ENCODE measurements at regions not wholly inside any gene's neighbourhood (a gene's known extent, or its start where the extent isn't known, plus 50 kb on each side); places are given as distances from the start of the nearest gene placed in this dataset.

DNA sequence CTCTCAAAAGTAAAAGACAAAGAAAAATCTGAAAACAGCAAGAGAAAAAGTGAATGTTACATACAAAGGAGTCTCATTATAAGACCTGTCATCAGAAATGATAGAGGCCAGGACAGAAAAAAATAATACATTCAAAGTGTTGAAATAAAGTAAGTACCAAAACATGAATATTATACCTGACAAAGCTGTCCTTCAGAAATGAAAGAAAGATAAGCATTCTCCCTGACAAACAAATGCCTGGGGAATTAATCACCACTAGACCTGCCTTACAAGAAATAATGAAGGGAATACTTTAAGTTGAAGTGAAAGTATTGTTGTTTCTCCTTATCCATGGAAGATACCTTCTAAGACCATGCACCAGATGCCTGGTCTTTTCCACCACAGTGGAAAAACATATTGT lies 1605.2 kb upstream of the CDH6 start:
- H3K27me3 Mint-ChIP-seq (ENCODE audit: low read depth), result no peaks in the 10 kb centered on the region
- H3K79me2 ChIP-seq (ENCODE audit: insufficient read depth, low read length), result no peaks in the 10 kb centered on the region
- no peaks in the 10 kb centered on the region for H3K9me3 ChIP-seq (ENCODE audit: control insufficient read depth, low read depth, low read length)
- H3K23ac ChIP-seq (ENCODE audit: insufficient read length, low read depth, low read length), result no peak overlapping the region
- H3K27ac Mint-ChIP-seq, result no peak overlapping the region
- no peak overlapping the region for H3T11ph ChIP-seq (ENCODE audit: low read length)
- no peak overlapping the region for H2BK120ac ChIP-seq (ENCODE audit: low read depth, low read length, poor library complexity, severe bottlenecking)
- H3K27ac ChIP-seq (ENCODE audit: insufficient read length, low read depth, low read length), result no peak overlapping the region
- no peak overlapping the region for H3K4me3 Mint-ChIP-seq
- no peak overlapping the region for H2AK5ac ChIP-seq (ENCODE audit: insufficient read length, low read length)
- no peaks in the 10 kb centered on the region for H3K4me1 ChIP-seq (ENCODE audit: insufficient read depth, low read length)
- H3K79me1 ChIP-seq (ENCODE audit: insufficient read depth, low read depth, low read length, poor library complexity, severe bottlenecking), result no peaks in the 10 kb centered on the region
- H3K4me1 Mint-ChIP-seq, result no peaks in the 10 kb centered on the region
- H2BK5ac ChIP-seq (ENCODE audit: insufficient read length, low read length), result no peak overlapping the region
- H3K4me2 ChIP-seq (ENCODE audit: insufficient read depth, insufficient read length, low read length), result no peak overlapping the region
- no peak overlapping the region for H3K4ac ChIP-seq (ENCODE audit: low read depth, low read length)
- no peaks in the 10 kb centered on the region for H3K27me3 ChIP-seq (ENCODE audit: insufficient read depth, low read length)
- H4K5ac ChIP-seq (ENCODE audit: insufficient read length, low read depth, low read length), result no peak overlapping the region
- no peak overlapping the region for H2BK15ac ChIP-seq (ENCODE audit: low read depth, low read length)
- no peaks in the 10 kb centered on the region for H3K23me2 ChIP-seq (ENCODE audit: insufficient read length, low read depth, low read length, poor library complexity, severe bottlenecking)
- H3K9me3 Mint-ChIP-seq, result no peaks in the 10 kb centered on the region; a peak in 1 of 5 replicates
- H4K8ac ChIP-seq (replicated peaks; ENCODE audit: insufficient read length, low read depth, low read length), result no peak overlapping the region
- no peak overlapping the region for H3K56ac ChIP-seq (ENCODE audit: insufficient read length, low read depth, low read length)
- no peak for DNase-seq
- H2BK12ac ChIP-seq (ENCODE audit: insufficient read length, low read depth, low read length), result no peak overlapping the region
- H3K18ac ChIP-seq (ENCODE audit: insufficient read length, low read depth, low read length), result no peak overlapping the region
- H4K20me1 ChIP-seq (ENCODE audit: control insufficient read depth, insufficient read depth, insufficient read length), result no peaks in the 10 kb centered on the region
- no peak overlapping the region for H4K91ac ChIP-seq (ENCODE audit: insufficient read length, low read depth, low read length)
- no peak overlapping the region for H2AFZ ChIP-seq (ENCODE audit: low read length)
- TF ChIP-seq CTCF (conservative IDR thresholded peaks at IDR 0.05), result no peak
- no peaks in the 10 kb centered on the region for H3K36me3 Mint-ChIP-seq (ENCODE audit: insufficient read depth in 1 of 3, low read depth in 3 of 3)
- H2BK20ac ChIP-seq (ENCODE audit: low read depth, low read length, poor library complexity, severe bottlenecking), result no peak overlapping the region
- H3K14ac ChIP-seq (ENCODE audit: insufficient read depth, low read length), result no peak overlapping the region
- H3K9ac ChIP-seq (ENCODE audit: extremely low read depth, insufficient read length, low read length), result no peak overlapping the region

All from H9 (cell line).